ENCODE measurements at regions not wholly inside any gene's neighbourhood (a gene's known extent, or its start where the extent isn't known, plus 50 kb on each side); places are given as distances from the start of the nearest gene placed in this dataset.
"Not testable (repeated sequence)": the region's sequence is repeated elsewhere in the genome, so short reads cannot be mapped to it uniquely, and the experiment has no call there.

GRCh38 chr17:71802663-71803062, 318.2 kb upstream of the SOX9 start:
- H3K4me1 Mint-ChIP-seq, result no peaks in the 10 kb centered on the region
- H3K27ac Mint-ChIP-seq, result peak overlapping the region in 1 of 3 donors; percentile 40
- no peaks in the 10 kb centered on the region for H3K36me3 Mint-ChIP-seq
- peaks cover 0 to 4% (median 4%) of the 10 kb centered on the region in 3 donors for H3K9me3 Mint-ChIP-seq
- no peaks in the 10 kb centered on the region for H3K27me3 Mint-ChIP-seq
- no peak overlapping the region for H3K4me3 Mint-ChIP-seq

- Mint-ChIP-seq H3K9me3 (peaks cover 0 to 4% (median 4%) of the 10 kb centered on the region in 3 donors), H3K4me1 (no peaks in the 10 kb centered on the region), H3K36me3 (no peaks in the 10 kb centered on the region), H3K27ac (no peak overlapping the region), H3K27me3 (no peaks in the 10 kb centered on the region), H3K4me3 (no peak overlapping the region)
Measured at GRCh38 chr17:71803656-71804284, 317.1 kb upstream of the SOX9 start.

GRCh38 chr17:71809537-71809936, 311.3 kb upstream of the SOX9 start:
- Mint-ChIP-seq H3K9me3 (peaks cover 0 to 2% (median 2%) of the 10 kb centered on the region in 3 donors), H3K4me3 (no peak overlapping the region), H3K36me3 (peaks cover 3% of the 10 kb centered on the region), H3K4me1 (no peaks in the 10 kb centered on the region), H3K27ac (no peak overlapping the region), H3K27me3 (no peaks in the 10 kb centered on the region)

GRCh38 chr17:71813861-71814260, 307.0 kb upstream of the SOX9 start:
- not testable (repeated sequence) for H3K27me3 Mint-ChIP-seq, H3K36me3 Mint-ChIP-seq, H3K27ac Mint-ChIP-seq, H3K4me1 Mint-ChIP-seq, H3K9me3 Mint-ChIP-seq, H3K4me3 Mint-ChIP-seq

GRCh38 chr17:71821511-71821910, 299.3 kb upstream of the SOX9 start:
- Mint-ChIP-seq H3K9me3 (peaks cover 0 to 3% (median 2%) of the 10 kb centered on the region in 3 donors), H3K27me3 (no peaks in the 10 kb centered on the region), H3K4me3 (no peak overlapping the region), H3K27ac (no peak overlapping the region), H3K36me3 (no peaks in the 10 kb centered on the region), H3K4me1 (no peaks in the 10 kb centered on the region)

- Mint-ChIP-seq H3K36me3 (no peaks in the 10 kb centered on the region), H3K9me3 (peaks cover 0 to 4% (median 0%) of the 10 kb centered on the region in 3 donors), H3K27me3 (no peaks in the 10 kb centered on the region)
Measured at GRCh38 chr17:71824671-71825070, 296.1 kb upstream of the SOX9 start.

GRCh38 chr17:71825687-71826086, 295.1 kb upstream of the SOX9 start:
- no peak overlapping the region for H3K4me3 Mint-ChIP-seq
- no peaks in the 10 kb centered on the region for H3K36me3 Mint-ChIP-seq
- H3K4me1 Mint-ChIP-seq, result no peaks in the 10 kb centered on the region
- H3K27me3 Mint-ChIP-seq, result no peaks in the 10 kb centered on the region
- H3K27ac Mint-ChIP-seq, result no peak overlapping the region
- H3K9me3 Mint-ChIP-seq, result peaks cover 0 to 2% (median 0%) of the 10 kb centered on the region in 3 donors

More at GRCh38 chr17:71824671-71825070, 296.1 kb upstream of the SOX9 start:
- Mint-ChIP-seq H3K4me3 (no peak overlapping the region), H3K4me1 (no peaks in the 10 kb centered on the region), H3K27ac (no peak overlapping the region)

- no peaks in the 10 kb centered on the region for H3K4me1 Mint-ChIP-seq
- H3K36me3 Mint-ChIP-seq, result no peaks in the 10 kb centered on the region
- H3K9me3 Mint-ChIP-seq, result peaks cover 0 to 2% (median 0%) of the 10 kb centered on the region in 3 donors
- no peaks in the 10 kb centered on the region for H3K27me3 Mint-ChIP-seq
- H3K27ac Mint-ChIP-seq, result no peak overlapping the region
- H3K4me3 Mint-ChIP-seq, result no peak overlapping the region
Measured at GRCh38 chr17:71828182-71828596, 292.6 kb upstream of the SOX9 start.

GRCh38 chr17:71830866-71831265, 290.0 kb upstream of the SOX9 start:
- no peaks in the 10 kb centered on the region for H3K27me3 Mint-ChIP-seq
- peaks cover 0 to 4% (median 2%) of the 10 kb centered on the region in 3 donors for H3K9me3 Mint-ChIP-seq
- no peaks in the 10 kb centered on the region for H3K36me3 Mint-ChIP-seq
- H3K4me1 Mint-ChIP-seq, result no peaks in the 10 kb centered on the region
- H3K27ac Mint-ChIP-seq, result no peak overlapping the region
- H3K4me3 Mint-ChIP-seq, result no peak overlapping the region

- Mint-ChIP-seq H3K9me3 (peaks cover 5 to 12% (median 7%) of the 10 kb centered on the region in 3 donors), H3K4me1 (no peaks in the 10 kb centered on the region), H3K36me3 (no peaks in the 10 kb centered on the region), H3K27ac (no peak overlapping the region), H3K4me3 (no peak overlapping the region), H3K27me3 (no peaks in the 10 kb centered on the region)
Measured at GRCh38 chr17:71842986-71843385, 277.8 kb upstream of the SOX9 start.

- H3K4me1 Mint-ChIP-seq, result no peaks in the 10 kb centered on the region
- no peak overlapping the region for H3K4me3 Mint-ChIP-seq
- no peaks in the 10 kb centered on the region for H3K27me3 Mint-ChIP-seq
- H3K9me3 Mint-ChIP-seq, result peaks cover 5 to 15% (median 6%) of the 10 kb centered on the region in 3 donors
- H3K27ac Mint-ChIP-seq, result no peak overlapping the region
- H3K36me3 Mint-ChIP-seq, result no peaks in the 10 kb centered on the region
Measured at GRCh38 chr17:71845337-71845736, 275.5 kb upstream of the SOX9 start.

GRCh38 chr17:71846561-71847110, 274.2 kb upstream of the SOX9 start:
- Mint-ChIP-seq H3K27me3 (no peaks in the 10 kb centered on the region), H3K27ac (no peak overlapping the region), H3K36me3 (no peaks in the 10 kb centered on the region), H3K4me1 (no peaks in the 10 kb centered on the region), H3K9me3 (peaks cover 4 to 15% (median 5%) of the 10 kb centered on the region in 3 donors), H3K4me3 (no peak overlapping the region)

- Mint-ChIP-seq H3K9me3 (peaks cover 0 to 7% (median 4%) of the 10 kb centered on the region in 3 donors), H3K27ac (no peak overlapping the region), H3K27me3 (no peaks in the 10 kb centered on the region), H3K4me3 (no peak overlapping the region), H3K4me1 (no peaks in the 10 kb centered on the region), H3K36me3 (no peaks in the 10 kb centered on the region)
Measured at GRCh38 chr17:71849783-71850768, 270.7 kb upstream of the SOX9 start.

- H3K4me3 Mint-ChIP-seq, result no peak overlapping the region
- peaks cover 0 to 3% (median 0%) of the 10 kb centered on the region in 3 donors for H3K9me3 Mint-ChIP-seq
- no peaks in the 10 kb centered on the region for H3K36me3 Mint-ChIP-seq
- no peaks in the 10 kb centered on the region for H3K4me1 Mint-ChIP-seq
- H3K27ac Mint-ChIP-seq, result no peak overlapping the region
- no peaks in the 10 kb centered on the region for H3K27me3 Mint-ChIP-seq
Measured at GRCh38 chr17:71850812-71851211, 270.0 kb upstream of the SOX9 start.

GRCh38 chr17:71855010-71855409, 265.8 kb upstream of the SOX9 start:
- peak overlapping the region in 1 of 3 donors; percentile 50 for H3K27ac Mint-ChIP-seq
- no peaks in the 10 kb centered on the region for H3K27me3 Mint-ChIP-seq
- H3K36me3 Mint-ChIP-seq, result no peaks in the 10 kb centered on the region
- no peaks in the 10 kb centered on the region for H3K9me3 Mint-ChIP-seq
- no peaks in the 10 kb centered on the region for H3K4me1 Mint-ChIP-seq
- no peak overlapping the region for H3K4me3 Mint-ChIP-seq

Data from IgD-negative memory B cell (primary cell).